Choroid plexus epithelial cell (primary cell): ENCODE measurements at regions not wholly inside any gene's neighbourhood (a gene's known extent, or its start where the extent isn't known, plus 50 kb on each side); places are given as distances from the start of the nearest gene placed in this dataset.

Experiments used
- DNase-seq: peaks from one replicate; pipeline ENCODE4 v3.0.0-alpha.2; 2010; ENCODE audit warnings: low read depth
- H3K4me3 ChIP-seq: 2 replicates; pipeline ENCODE4 v1.5.1; 2011; ENCODE audit warnings: low read depth, mild to moderate bottlenecking, control low read depth, low read length, moderate library complexity
- CTCF ChIP-seq: conservative IDR thresholded peaks from 2 replicates; pipeline ENCODE4 v1.5.1; 2011; ENCODE audit warnings: low read depth, mild to moderate bottlenecking, control low read depth, inconsistent platforms, low read length, moderate library complexity

GRCh38 chr11:87398931-87399330 lies 361.2 kb downstream of the TMEM135 start:
- TF ChIP-seq CTCF, result no peak
- no peak for DNase-seq
- H3K4me3 ChIP-seq, result no peak overlapping the region

GRCh38 chr11:87397011-87397865 lies 359.5 kb downstream of the TMEM135 start:
- DNase-seq, result no peak
- no peak overlapping the region for H3K4me3 ChIP-seq
- no peak for TF ChIP-seq CTCF

GRCh38 chr11:87394924-87395323 lies 357.2 kb downstream of the TMEM135 start:
- DNase-seq, result no peak
- no peak overlapping the region for H3K4me3 ChIP-seq
- no peak for TF ChIP-seq CTCF

GRCh38 chr11:87392665-87393064 lies 354.9 kb downstream of the TMEM135 start:
- TF ChIP-seq CTCF, result no peak
- no peak overlapping the region for H3K4me3 ChIP-seq
- no peak for DNase-seq

GRCh38 chr11:87391496-87391895 lies 353.8 kb downstream of the TMEM135 start:
- no peak overlapping the region for H3K4me3 ChIP-seq
- no peak for TF ChIP-seq CTCF
- no peak for DNase-seq

GRCh38 chr11:87384078-87384729 lies 346.5 kb downstream of the TMEM135 start:
- H3K4me3 ChIP-seq, result no peak overlapping the region
- no peak for DNase-seq
- no peak for TF ChIP-seq CTCF
